HG03066 (cell line): ENCODE measurements at regions not wholly inside any gene's neighbourhood (a gene's known extent, or its start where the extent isn't known, plus 50 kb on each side); places are given as distances from the start of the nearest gene placed in this dataset.
"Not testable (repeated sequence)": the region's sequence is repeated elsewhere in the genome, so short reads cannot be mapped to it uniquely, and the experiment has no call there.

Source experiments
- ATAC-seq: cut with Tn5 transposase; IDR thresholded peaks from one replicate; pipeline ENCODE4 v1.9.1; 2021; ENCODE audit warnings: low read depth; ENCODE audit not compliant: unreplicated experiment

- ATAC-seq, result no peak
Observed at GRCh38 chr1:38486085-38486484, 373.5 kb downstream of the RRAGC start.

GRCh38 chr1:38481871-38482826 is 377.4 kb downstream of the RRAGC start:
- ATAC-seq, result no peak

GRCh38 chr1:38479662-38480061 is 379.9 kb downstream of the RRAGC start:
- not testable (repeated sequence) for ATAC-seq

- ATAC-seq, result no peak
Observed at GRCh38 chr1:38477811-38478210, 381.8 kb downstream of the RRAGC start.

GRCh38 chr1:38476850-38477178 is 382.8 kb downstream of the RRAGC start:
- ATAC-seq, result no peak

- no peak for ATAC-seq
Observed at GRCh38 chr1:38476111-38476849, 383.3 kb downstream of the RRAGC start.

GRCh38 chr1:38475624-38476005 is 384.0 kb downstream of the RRAGC start:
- peak; percentile 6 for ATAC-seq

GRCh38 chr1:38474738-38475623 is 384.6 kb downstream of the RRAGC start:
- ATAC-seq, result peak; percentile 85

GRCh38 chr1:38466487-38466886 is 393.1 kb downstream of the RRAGC start:
- no peak for ATAC-seq

GRCh38 chr1:38465460-38465859 is 394.1 kb downstream of the RRAGC start:
- ATAC-seq, result no peak

GRCh38 chr1:38464071-38464661 is 395.4 kb downstream of the RRAGC start:
- ATAC-seq, result no peak

GRCh38 chr1:38463074-38463473 is 396.5 kb downstream of the RRAGC start:
- no peak for ATAC-seq

GRCh38 chr1:38456531-38456876 is 403.1 kb downstream of the RRAGC start:
- no peak for ATAC-seq

GRCh38 chr1:38455829-38456530 is 403.6 kb downstream of the RRAGC start:
- ATAC-seq, result no peak

- no peak for ATAC-seq
Observed at GRCh38 chr1:38454749-38455441, 404.7 kb downstream of the RRAGC start.

GRCh38 chr1:38454236-38454635 is 405.3 kb downstream of the RRAGC start:
- no peak for ATAC-seq

GRCh38 chr1:38452246-38452645 is 405.7 kb upstream of the POU3F1 start:
- ATAC-seq, result no peak

- ATAC-seq, result no peak
Observed at GRCh38 chr1:38451541-38451993, 405.0 kb upstream of the POU3F1 start.

- ATAC-seq, result no peak
Observed at GRCh38 chr1:38448893-38449292, 402.3 kb upstream of the POU3F1 start.
